Medulla oblongata (tissue), 1 donor: ENCODE measurements at regions not wholly inside any gene's neighbourhood (a gene's known extent, or its start where the extent isn't known, plus 50 kb on each side); places are given as distances from the start of the nearest gene placed in this dataset.

Experiments used
- DNase-seq: peaks from one replicate; pipeline ENCODE4 v3.0.0-alpha.2; 2015; ENCODE audit errors: extremely low spot score

DNA sequence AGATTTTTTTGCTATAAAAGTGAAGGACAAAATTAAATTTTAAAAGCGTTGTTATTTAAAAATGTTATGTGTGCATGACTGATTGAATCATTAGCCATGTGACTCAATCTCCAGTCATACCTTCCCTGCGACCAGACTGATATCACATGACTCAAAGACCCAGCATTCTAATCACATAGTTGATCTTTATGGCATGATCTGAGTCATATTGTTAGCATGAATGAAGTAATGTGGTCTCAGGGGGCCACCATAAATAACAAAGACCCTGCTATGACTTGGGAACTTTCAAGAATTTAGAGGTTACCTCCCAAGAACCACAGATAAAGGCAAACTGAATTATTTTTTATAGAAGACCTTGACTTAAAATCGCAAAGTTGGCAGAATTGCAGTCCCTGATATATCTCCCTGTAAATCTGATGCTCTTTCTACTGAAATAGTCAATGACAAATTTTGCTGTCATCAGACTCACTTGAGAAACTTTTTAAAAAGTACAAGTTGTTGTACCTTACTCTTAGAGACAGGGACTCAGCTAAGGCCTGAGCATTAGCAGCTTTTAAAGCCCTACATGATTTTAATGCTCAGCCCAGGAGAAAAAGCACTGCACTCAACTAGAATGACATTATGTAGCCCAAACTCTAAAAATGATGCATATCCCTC lies 717.3 kb downstream of the XPNPEP1 start:
- no peak for DNase-seq

DNA sequence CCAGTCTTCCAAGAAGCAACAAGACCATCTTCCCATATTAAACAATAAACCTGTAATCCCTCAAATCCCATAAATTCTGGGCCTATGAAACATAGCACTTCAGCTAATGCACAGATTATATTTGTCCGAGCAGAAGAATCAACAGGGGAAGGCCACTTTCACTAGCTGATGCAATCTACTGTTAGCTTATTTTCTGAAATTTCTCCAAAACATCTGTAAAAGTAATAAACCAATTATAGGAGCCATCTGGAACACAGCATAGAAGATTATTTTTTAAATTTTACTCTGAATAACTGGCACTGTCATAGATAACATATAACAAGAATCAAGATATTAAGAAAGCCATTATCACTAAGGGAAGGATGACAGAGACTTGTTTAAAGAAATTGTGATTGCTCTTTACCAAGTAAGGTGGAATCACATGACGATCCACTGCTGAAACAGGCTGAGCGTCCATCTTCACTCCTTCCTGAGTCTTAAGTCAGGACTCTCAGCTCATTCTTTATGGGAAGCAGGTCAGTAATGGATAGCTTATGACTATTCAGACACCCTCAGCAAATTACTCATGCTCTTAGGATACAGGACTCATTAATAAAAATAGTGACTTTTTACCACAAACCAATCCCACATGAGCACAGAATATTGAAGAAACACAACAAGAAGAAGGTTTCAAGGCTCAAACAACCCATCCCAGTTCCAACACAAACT lies 719.5 kb downstream of the XPNPEP1 start:
- no peak for DNase-seq

GRCh38 chr10:109202111-109202510 lies 721.2 kb downstream of the XPNPEP1 start:
- DNase-seq: no peak

DNA sequence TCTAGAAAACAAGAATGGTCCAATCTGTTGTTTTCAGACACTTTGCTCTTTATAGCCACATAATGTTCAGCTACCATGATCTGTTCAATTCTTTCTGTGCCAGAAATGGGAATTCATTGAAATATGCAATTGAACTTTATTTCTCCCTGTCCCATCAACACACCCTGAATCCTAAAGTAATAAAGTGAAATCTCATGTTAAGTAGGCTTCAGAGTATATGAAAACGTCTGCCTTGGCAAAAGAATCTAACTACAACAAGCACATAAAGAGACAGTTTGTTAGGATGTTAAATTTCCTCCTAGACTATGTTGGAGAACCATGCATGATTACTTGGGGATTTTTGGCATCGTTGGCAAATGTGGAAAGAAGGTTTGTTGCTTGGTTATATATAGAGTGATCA lies 722.7 kb downstream of the XPNPEP1 start:
- DNase-seq: no peak

GRCh38 chr10:109191823-109192222 lies 731.5 kb downstream of the XPNPEP1 start:
- DNase-seq: no peak

- DNase-seq: no peak
Observed at GRCh38 chr10:109191341-109191740, 732.0 kb downstream of the XPNPEP1 start.

- no peak for DNase-seq
Observed at GRCh38 chr10:109187677-109188076, 735.6 kb downstream of the XPNPEP1 start.

- no peak for DNase-seq
Observed at GRCh38 chr10:109183366-109183765, 739.9 kb downstream of the XPNPEP1 start.

- no peak for DNase-seq
Observed at GRCh38 chr10:109178591-109178990, 744.7 kb downstream of the XPNPEP1 start.

- DNase-seq: no peak
Observed at GRCh38 chr10:109174526-109174925, 748.8 kb downstream of the XPNPEP1 start.

GRCh38 chr10:109173937-109174336 lies 749.4 kb downstream of the XPNPEP1 start:
- no peak for DNase-seq

DNA sequence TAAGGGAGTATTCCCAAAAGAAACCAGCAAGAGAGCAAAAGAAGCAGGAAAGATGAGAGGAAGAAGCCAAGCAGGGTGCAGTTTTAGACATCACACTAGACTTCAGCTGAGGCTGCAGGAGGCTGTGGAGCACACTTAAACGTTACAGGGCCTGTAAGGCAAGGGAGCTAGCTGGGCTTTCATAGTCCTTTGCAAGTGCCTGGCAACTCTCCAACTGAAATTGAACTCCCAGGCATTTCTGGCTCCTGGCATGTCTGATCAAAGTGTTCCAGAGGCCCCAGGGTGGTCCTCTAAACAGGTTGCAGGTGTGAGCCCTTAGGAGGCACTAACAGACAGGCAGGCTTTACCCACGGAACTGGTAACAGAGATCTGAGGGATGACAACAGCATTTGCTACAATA lies 750.2 kb downstream of the XPNPEP1 start:
- no peak for DNase-seq

GRCh38 chr10:109166935-109167334 lies 756.4 kb downstream of the XPNPEP1 start:
- DNase-seq: no peak

- no peak for DNase-seq
Observed at GRCh38 chr10:109159351-109159750, 764.0 kb downstream of the XPNPEP1 start.

- no peak for DNase-seq
Observed at GRCh38 chr10:109156396-109156795, 766.9 kb downstream of the XPNPEP1 start.

GRCh38 chr10:109149666-109150350 lies 773.5 kb downstream of the XPNPEP1 start:
- no peak for DNase-seq

DNA sequence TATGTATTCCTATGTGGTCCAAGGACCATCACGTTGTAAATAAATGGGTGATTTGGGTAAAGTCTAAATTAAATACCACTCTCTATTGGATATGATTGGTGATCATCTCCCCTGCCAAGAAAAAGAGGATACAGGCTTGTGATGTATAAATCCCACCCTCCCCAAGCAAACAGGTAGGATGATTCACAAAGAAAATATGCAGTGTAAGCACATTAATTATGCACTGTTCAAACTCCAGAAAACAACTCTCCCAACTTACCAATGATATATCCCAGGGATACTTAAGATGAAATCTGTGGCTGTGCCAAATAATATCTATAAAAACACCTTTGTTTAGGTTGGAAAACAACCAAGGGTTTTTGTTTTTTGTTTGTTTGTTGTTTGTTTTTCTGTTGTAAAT lies 795.9 kb downstream of the XPNPEP1 start:
- no peak for DNase-seq

- DNase-seq: no peak
Observed at GRCh38 chr10:109126541-109126940, 796.8 kb downstream of the XPNPEP1 start.

- DNase-seq: no peak
Observed at GRCh38 chr10:109126016-109126415, 797.3 kb downstream of the XPNPEP1 start.

- no peak for DNase-seq
Observed at GRCh38 chr10:109115179-109115578, 808.1 kb downstream of the XPNPEP1 start.

DNA sequence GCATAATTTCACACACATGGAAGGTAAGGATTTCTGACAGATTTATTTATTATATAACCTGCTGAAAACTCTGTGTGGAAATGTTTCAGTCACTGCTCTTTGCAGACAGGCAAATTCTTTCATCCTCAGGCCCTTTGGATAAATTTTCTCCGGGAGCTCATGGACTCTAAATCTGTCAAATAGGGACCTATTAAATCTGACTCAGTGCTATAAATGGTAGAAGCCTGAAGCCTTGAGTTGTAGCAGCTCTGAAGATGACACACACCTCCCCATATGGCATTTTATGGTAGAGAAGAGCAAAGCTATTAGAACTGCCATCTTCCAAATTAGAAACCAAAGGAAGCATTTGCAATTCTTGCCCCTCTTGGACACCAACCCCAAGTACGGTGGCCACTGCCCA lies 808.7 kb downstream of the XPNPEP1 start:
- DNase-seq: no peak

- DNase-seq: no peak
Observed at GRCh38 chr10:109106604-109107003, 816.7 kb downstream of the XPNPEP1 start.

DNA sequence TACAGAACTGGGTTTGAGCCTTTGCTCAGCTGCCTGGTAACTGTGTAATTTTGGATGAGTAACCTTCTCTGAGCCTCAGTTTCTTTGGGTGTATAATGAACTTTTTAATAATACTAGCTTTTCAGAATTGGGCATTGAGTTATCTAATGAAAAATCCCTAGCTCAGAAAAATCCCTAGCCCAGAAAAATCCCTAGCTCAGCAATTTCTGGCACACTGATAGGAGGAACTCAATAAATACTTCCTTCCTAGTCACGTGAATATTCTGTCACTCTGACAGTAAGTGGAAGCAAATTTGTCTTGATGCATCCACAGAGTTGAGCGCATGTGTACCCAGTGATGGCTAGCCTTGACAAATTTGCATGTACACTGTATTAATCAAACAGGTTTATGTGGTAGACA lies 817.6 kb downstream of the XPNPEP1 start:
- DNase-seq: no peak
